ENCODE measurements at regions not wholly inside any gene's neighbourhood (a gene's known extent, or its start where the extent isn't known, plus 50 kb on each side); places are given as distances from the start of the nearest gene placed in this dataset.

DNA sequence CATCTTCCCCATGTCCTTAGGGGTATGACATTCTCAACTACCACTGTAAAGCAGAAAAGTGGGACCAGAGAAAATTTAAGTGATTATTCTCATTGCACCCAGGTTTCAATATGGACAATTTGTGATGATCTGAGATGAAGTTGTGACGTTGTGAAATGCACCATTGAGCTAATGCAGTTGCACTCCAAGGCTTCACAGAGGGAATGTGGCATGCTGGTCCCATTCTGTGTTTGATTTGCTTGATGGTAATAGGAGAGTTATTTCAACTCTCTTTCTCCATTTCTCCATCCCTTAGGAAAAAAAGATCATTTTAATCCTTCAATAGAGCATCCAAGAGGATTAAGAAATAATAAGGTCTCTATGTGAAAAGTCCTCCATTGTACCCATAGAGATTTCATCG, 136.6 kb downstream of the SLC30A10 start:
- TF ChIP-seq, protein P1, sequence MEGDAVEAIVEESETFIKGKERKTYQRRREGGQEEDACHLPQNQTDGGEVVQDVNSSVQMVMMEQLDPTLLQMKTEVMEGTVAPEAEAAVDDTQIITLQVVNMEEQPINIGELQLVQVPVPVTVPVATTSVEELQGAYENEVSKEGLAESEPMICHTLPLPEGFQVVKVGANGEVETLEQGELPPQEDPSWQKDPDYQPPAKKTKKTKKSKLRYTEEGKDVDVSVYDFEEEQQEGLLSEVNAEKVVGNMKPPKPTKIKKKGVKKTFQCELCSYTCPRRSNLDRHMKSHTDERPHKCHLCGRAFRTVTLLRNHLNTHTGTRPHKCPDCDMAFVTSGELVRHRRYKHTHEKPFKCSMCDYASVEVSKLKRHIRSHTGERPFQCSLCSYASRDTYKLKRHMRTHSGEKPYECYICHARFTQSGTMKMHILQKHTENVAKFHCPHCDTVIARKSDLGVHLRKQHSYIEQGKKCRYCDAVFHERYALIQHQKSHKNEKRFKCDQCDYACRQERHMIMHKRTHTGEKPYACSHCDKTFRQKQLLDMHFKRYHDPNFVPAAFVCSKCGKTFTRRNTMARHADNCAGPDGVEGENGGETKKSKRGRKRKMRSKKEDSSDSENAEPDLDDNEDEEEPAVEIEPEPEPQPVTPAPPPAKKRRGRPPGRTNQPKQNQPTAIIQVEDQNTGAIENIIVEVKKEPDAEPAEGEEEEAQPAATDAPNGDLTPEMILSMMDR (conservative IDR thresholded peaks at IDR 0.05; ENCODE audit: low read length) = no peak
- no peak for TF ChIP-seq EZH2phosphoT487 (IDR thresholded peaks at IDR 0.05; ENCODE audit: borderline replicate concordance)
